ENCODE measurements at regions not wholly inside any gene's neighbourhood (a gene's known extent, or its start where the extent isn't known, plus 50 kb on each side); places are given as distances from the start of the nearest gene placed in this dataset.

- DNase-seq = no peak
Measured at GRCh38 chr2:204012072-204012653, 75.6 kb downstream of the ICOS start.

GRCh38 chr2:204015118-204015843 lies 78.7 kb downstream of the ICOS start:
- no peak for DNase-seq

GRCh38 chr2:204018717-204019116 lies 82.2 kb downstream of the ICOS start:
- no peak for DNase-seq

GRCh38 chr2:204019572-204020501 lies 83.3 kb downstream of the ICOS start:
- peak; percentile 79 for DNase-seq

- DNase-seq = no peak
Measured at GRCh38 chr2:204021290-204022081, 84.9 kb downstream of the ICOS start.

- DNase-seq = no peak
Measured at GRCh38 chr2:204022550-204022949, 86.0 kb downstream of the ICOS start.

- no peak for DNase-seq
Measured at GRCh38 chr2:204023088-204023487, 86.5 kb downstream of the ICOS start.

GRCh38 chr2:204024503-204024902 lies 87.9 kb downstream of the ICOS start:
- no peak for DNase-seq

- DNase-seq = no peak
Measured at GRCh38 chr2:204024906-204025475, 88.4 kb downstream of the ICOS start.

GRCh38 chr2:204026294-204026693 lies 89.7 kb downstream of the ICOS start:
- DNase-seq = no peak

GRCh38 chr2:204027091-204027490 lies 90.5 kb downstream of the ICOS start:
- DNase-seq = no peak

GRCh38 chr2:204030322-204030721 lies 93.8 kb downstream of the ICOS start:
- no peak for DNase-seq

GRCh38 chr2:204031056-204031455 lies 94.5 kb downstream of the ICOS start:
- DNase-seq = no peak

- no peak for DNase-seq
Measured at GRCh38 chr2:204032301-204032700, 95.7 kb downstream of the ICOS start.

- no peak for DNase-seq
Measured at GRCh38 chr2:204033611-204034495, 97.3 kb downstream of the ICOS start.

- no peak for DNase-seq
Measured at GRCh38 chr2:204036706-204037105, 100.1 kb downstream of the ICOS start.

- no peak for DNase-seq
Measured at GRCh38 chr2:204037286-204037685, 100.7 kb downstream of the ICOS start.

GRCh38 chr2:204039298-204039838 lies 102.8 kb downstream of the ICOS start:
- no peak for DNase-seq

GRCh38 chr2:204040016-204040415 lies 103.5 kb downstream of the ICOS start:
- no peak for DNase-seq

- DNase-seq = no peak
Measured at GRCh38 chr2:204042401-204042800, 105.8 kb downstream of the ICOS start.

GRCh38 chr2:204046145-204046544 lies 109.6 kb downstream of the ICOS start:
- DNase-seq = no peak

All from stimulated activated CD4-positive, alpha-beta T cell treated with anti-CD3 and anti-CD28 coated beads, Interleukin-15, amount 100 ng/mL, for 24 hours (primary cell).